ENCODE measurements at regions not wholly inside any gene's neighbourhood (a gene's known extent, or its start where the extent isn't known, plus 50 kb on each side); places are given as distances from the start of the nearest gene placed in this dataset.

DNA sequence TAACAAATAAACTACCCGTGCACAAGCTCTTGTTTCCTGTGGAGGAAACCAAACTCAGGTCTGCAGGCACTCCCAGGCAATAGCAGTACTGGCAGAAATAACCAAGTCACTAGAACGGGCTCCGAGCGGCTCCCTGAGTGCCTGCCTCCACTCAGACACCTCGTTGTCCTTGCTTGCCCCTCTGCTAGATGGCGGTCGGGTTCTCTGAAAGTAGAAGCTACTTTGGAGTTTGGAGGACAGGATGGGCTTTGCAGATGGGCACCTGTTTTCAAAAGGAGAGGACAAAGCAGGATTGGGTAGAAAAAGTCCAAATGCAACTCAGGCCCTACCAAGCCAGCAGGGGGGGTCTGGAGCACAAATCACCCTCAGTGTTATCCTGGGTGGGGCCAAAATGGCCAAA lies 136.4 kb downstream of the LRRC30 start:
- no peak overlapping the region for H3K4me3 ChIP-seq (replicated peaks in 1 of 2; ENCODE audit: low read depth in 1 of 2, low read length in 2 of 2)
- CTCF ChIA-PET = no interaction called here
- DNase-seq (ENCODE audit: low read depth, low spot score) = no peak

More for the DNA sequence above, 136.4 kb downstream of the LRRC30 start:
- BruUV-seq (replicated peaks) = no TSS peak
- peaks cover 3 to 11% of the 10 kb centered on the region in 2 experiments; a peak in 2 of 4 replicates for H3K9me3 ChIP-seq (ENCODE audit: control insufficient read depth in 1 of 2, insufficient read depth in 1 of 2, low read depth in 1 of 2, low read length in 2 of 2)
- H2AFZ ChIP-seq (ENCODE audit: low read depth, low read length, poor library complexity, severe bottlenecking) = no peak overlapping the region
- TF ChIP-seq FOSL1 (IDR thresholded peaks at IDR 0.05; ENCODE audit: low read depth) (no peak), CBX3 (IDR thresholded peaks at IDR 0.05; ENCODE audit: low read depth) (no peak), EZH2phosphoT487 (IDR thresholded peaks at IDR 0.05; ENCODE audit: borderline replicate concordance) (no peak), POLR2A (IDR thresholded peaks at IDR 0.05; ENCODE audit: borderline replicate concordance, extremely low read depth, insufficient read depth, insufficient read length) (no peak), EZH2 (IDR thresholded peaks at IDR 0.05) (no peak), EGR1 (IDR thresholded peaks at IDR 0.05; ENCODE audit: low read depth) (no peak), YY1 (IDR thresholded peaks at IDR 0.05; ENCODE audit: extremely low read depth, insufficient replicate concordance, low read depth, low read length) (no peak), RAD21 (IDR thresholded peaks at IDR 0.05; ENCODE audit: low read depth) (no peak), ZFX (IDR thresholded peaks at IDR 0.05) (no peak), POLR2AphosphoS5 (IDR thresholded peaks at IDR 0.05; ENCODE audit: low read depth, low read length) (no peak), TCF7L2 (IDR thresholded peaks at IDR 0.05; ENCODE audit: borderline replicate concordance, extremely low read depth, insufficient read depth, insufficient read length) (no peak)
- TF ChIP-seq, protein P1, sequence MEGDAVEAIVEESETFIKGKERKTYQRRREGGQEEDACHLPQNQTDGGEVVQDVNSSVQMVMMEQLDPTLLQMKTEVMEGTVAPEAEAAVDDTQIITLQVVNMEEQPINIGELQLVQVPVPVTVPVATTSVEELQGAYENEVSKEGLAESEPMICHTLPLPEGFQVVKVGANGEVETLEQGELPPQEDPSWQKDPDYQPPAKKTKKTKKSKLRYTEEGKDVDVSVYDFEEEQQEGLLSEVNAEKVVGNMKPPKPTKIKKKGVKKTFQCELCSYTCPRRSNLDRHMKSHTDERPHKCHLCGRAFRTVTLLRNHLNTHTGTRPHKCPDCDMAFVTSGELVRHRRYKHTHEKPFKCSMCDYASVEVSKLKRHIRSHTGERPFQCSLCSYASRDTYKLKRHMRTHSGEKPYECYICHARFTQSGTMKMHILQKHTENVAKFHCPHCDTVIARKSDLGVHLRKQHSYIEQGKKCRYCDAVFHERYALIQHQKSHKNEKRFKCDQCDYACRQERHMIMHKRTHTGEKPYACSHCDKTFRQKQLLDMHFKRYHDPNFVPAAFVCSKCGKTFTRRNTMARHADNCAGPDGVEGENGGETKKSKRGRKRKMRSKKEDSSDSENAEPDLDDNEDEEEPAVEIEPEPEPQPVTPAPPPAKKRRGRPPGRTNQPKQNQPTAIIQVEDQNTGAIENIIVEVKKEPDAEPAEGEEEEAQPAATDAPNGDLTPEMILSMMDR (IDR thresholded peaks at IDR 0.05 in 2 of 3, conservative IDR thresholded peaks at IDR 0.05 in 1 of 3; ENCODE audit: borderline replicate concordance in 1 of 3, insufficient read depth in 1 of 3, low read depth in 2 of 3, low read length in 2 of 3) = no peak
- TF ChIP-seq, protein P2, sequence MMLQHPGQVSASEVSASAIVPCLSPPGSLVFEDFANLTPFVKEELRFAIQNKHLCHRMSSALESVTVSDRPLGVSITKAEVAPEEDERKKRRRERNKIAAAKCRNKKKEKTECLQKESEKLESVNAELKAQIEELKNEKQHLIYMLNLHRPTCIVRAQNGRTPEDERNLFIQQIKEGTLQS (IDR thresholded peaks at IDR 0.05) = no peak
- no peaks in the 10 kb centered on the region for H3K4me1 ChIP-seq (ENCODE audit: control insufficient read depth in 1 of 2, insufficient read depth in 2 of 2, low read length in 2 of 2)
- intact Hi-C loops (cut with micrococcal nuclease) = no loop called here
- no peak overlapping the region for H3K9ac ChIP-seq (ENCODE audit: low read length)
- H3K4me2 ChIP-seq (ENCODE audit: low read length) = no peak overlapping the region
- H3K79me2 ChIP-seq (ENCODE audit: insufficient read depth, low read length) = no peaks in the 10 kb centered on the region
- H3K27me3 ChIP-seq (ENCODE audit: insufficient read depth, low read length) = no peaks in the 10 kb centered on the region
- RAD21 ChIA-PET (ENCODE audit: low non-redundant PET in 1 of 2, low total read pairs in 2 of 2, uncharacterized antibody in 2 of 2, unreplicated experiment in 2 of 2) = no interaction called here
- no peak overlapping the region for H3K27ac ChIP-seq (ENCODE audit: low read depth, low read length)
- POLR2A ChIA-PET = no interaction called here
- no peak for ATAC-seq
- H3K36me3 ChIP-seq (ENCODE audit: control insufficient read depth in 1 of 2, insufficient read depth in 2 of 2, low read length in 2 of 2) = no peaks in the 10 kb centered on the region
- H3K9me2 ChIP-seq (ENCODE audit: insufficient read depth) = no peaks in the 10 kb centered on the region
- no peaks in the 10 kb centered on the region for H4K20me1 ChIP-seq (ENCODE audit: insufficient read depth)

All from HCT116 (cell line).